ENCODE measurements at regions not wholly inside any gene's neighbourhood (a gene's known extent, or its start where the extent isn't known, plus 50 kb on each side); places are given as distances from the start of the nearest gene placed in this dataset.

- H3K27me3 Mint-ChIP-seq (ENCODE audit: low read depth), result no peaks in the 10 kb centered on the region; the same call in 1 of the 2 replicates
- H3K4me3 Mint-ChIP-seq, result no peak overlapping the region
- Histone ChIP-seq H3K9ac (ENCODE audit: extremely low read depth, insufficient read length, low read length) (no peak overlapping the region), H3K56ac (ENCODE audit: insufficient read length, low read depth, low read length) (no peak overlapping the region), H2BK20ac (ENCODE audit: low read depth, low read length, poor library complexity, severe bottlenecking) (no peak overlapping the region), H3K79me2 (ENCODE audit: insufficient read depth, low read length) (no peaks in the 10 kb centered on the region; the same call in 1 of the 2 replicates), H2AK5ac (ENCODE audit: insufficient read length, low read length) (no peak overlapping the region), H4K5ac (ENCODE audit: insufficient read length, low read depth, low read length) (no peak overlapping the region), H2BK12ac (ENCODE audit: insufficient read length, low read depth, low read length) (no peak overlapping the region), H3K23ac (ENCODE audit: insufficient read length, low read depth, low read length) (no peak overlapping the region), H4K20me1 (ENCODE audit: control insufficient read depth, insufficient read depth, insufficient read length) (no peaks in the 10 kb centered on the region), H3K23me2 (ENCODE audit: insufficient read length, low read depth, low read length, poor library complexity, severe bottlenecking) (no peaks in the 10 kb centered on the region), H2AFZ (ENCODE audit: low read length) (no peak overlapping the region), H2BK5ac (ENCODE audit: insufficient read length, low read length) (no peak overlapping the region), H3T11ph (ENCODE audit: low read length) (no peak overlapping the region), H2BK120ac (ENCODE audit: low read depth, low read length, poor library complexity, severe bottlenecking) (no peak overlapping the region), H4K91ac (ENCODE audit: insufficient read length, low read depth, low read length) (no peak overlapping the region), H3K27ac (ENCODE audit: insufficient read length, low read depth, low read length) (no peak overlapping the region), H4K8ac (replicated peaks; ENCODE audit: insufficient read length, low read depth, low read length) (no peak overlapping the region), H3K4me1 (ENCODE audit: insufficient read depth, low read length) (no peaks in the 10 kb centered on the region), H3K9me3 (ENCODE audit: control insufficient read depth, low read depth, low read length) (no peaks in the 10 kb centered on the region), H3K4me2 (ENCODE audit: insufficient read depth, insufficient read length, low read length) (no peak overlapping the region), H2BK15ac (ENCODE audit: low read depth, low read length) (no peak overlapping the region), H3K18ac (ENCODE audit: insufficient read length, low read depth, low read length) (no peak overlapping the region), H3K4ac (ENCODE audit: low read depth, low read length) (no peak overlapping the region), H3K14ac (ENCODE audit: insufficient read depth, low read length) (no peak overlapping the region), H3K79me1 (ENCODE audit: insufficient read depth, low read depth, low read length, poor library complexity, severe bottlenecking) (no peaks in the 10 kb centered on the region), H3K27me3 (ENCODE audit: insufficient read depth, low read length) (no peaks in the 10 kb centered on the region)
- H3K9me3 Mint-ChIP-seq, result peaks cover 6 to 8% of the 10 kb centered on the region in 2 experiments; a peak in 4 of 5 replicates
- no peak for DNase-seq
- peaks cover 0 to 13% (median 1%) of the 10 kb centered on the region in 3 experiments; a peak in 4 of 7 replicates for H3K36me3 Mint-ChIP-seq (ENCODE audit: insufficient read depth in 1 of 3, low read depth in 3 of 3)
- no peaks in the 10 kb centered on the region for H3K4me1 Mint-ChIP-seq
- H3K27ac Mint-ChIP-seq, result no peak overlapping the region
- no CpG with 5 or more reads among the region's 3 CpGs for WGBS (ENCODE audit: extremely low coverage, insufficient read length, low lambda C conversion rate)
- TF ChIP-seq CTCF (conservative IDR thresholded peaks at IDR 0.05), result no peak
Observed at GRCh38 chr2:204040016-204040415, 103.5 kb downstream of the ICOS start.

All from H9 (cell line).